SK-N-SH (cell line): ENCODE measurements at regions not wholly inside any gene's neighbourhood (a gene's known extent, or its start where the extent isn't known, plus 50 kb on each side); places are given as distances from the start of the nearest gene placed in this dataset.
A peak's percentile ranks its signal among the peaks of the same experiment; 100 is the strongest.

Experiments
- CTCF ChIA-PET: fragments of 300-600, 350-600 bp; formaldehyde crosslinking; extraction: SDS; loops from one replicate; lab custom pipeline; 2021; lab: Yijun Ruan, JAX
- POLR2A ChIA-PET: fragments of 350-600 bp; sonication (Branson Sonifier 250); formaldehyde crosslinking; extraction: SDS; loops from one replicate; lab custom pipeline; 2020; ENCODE audit warnings: antibody characterized with exemption, inconsistent platforms; lab: Yijun Ruan, JAX
- DNase-seq: peaks from one replicate; pipeline ENCODE4 v3.0.0; 2012
- H2AFZ ChIP-seq: fragments of 200-600 bp; sonication (generic); 2 replicates; pipeline ENCODE4 v1.8.1; 2016; ENCODE audit warnings: antibody characterized with exemption, mild to moderate bottlenecking, low read depth
- H3F3A ChIP-seq: fragments of 200-600 bp; sonication (generic); replicated peaks from 2 replicates; pipeline ENCODE3; 2016; ENCODE audit warnings: antibody characterized with exemption, mild to moderate bottlenecking; ENCODE audit not compliant: insufficient read depth
- H3K27ac ChIP-seq, 2 experiments: fragments of 200-500 bp in 1 of 2; fragments of 200-600 bp in 1 of 2; sonication (Bioruptor generic) in 1 of 2; sonication (generic), shearing (Covaris generic) in 1 of 2; 2 replicates each; pipeline versions ENCODE4 v1.5.1 to v1.6.1; 2014 to 2016; ENCODE audit warnings: low read depth in 2 of 2, inconsistent platforms in 1 of 2, low read length in 1 of 2, mild to moderate bottlenecking in 1 of 2, mixed read lengths in 1 of 2
- H3K27me3 ChIP-seq: fragments of 200-600 bp; sonication (generic), shearing (Covaris generic); 2 replicates; pipeline ENCODE4 v1.6.1; 2016; ENCODE audit warnings: mixed run types; ENCODE audit not compliant: insufficient read depth
- H3K36me3 ChIP-seq, 2 experiments: fragments of 200-500 bp in 1 of 2; fragments of 200-600 bp in 1 of 2; sonication (Bioruptor generic) in 1 of 2; sonication (generic) in 1 of 2; replicated peaks in 1 of 2; 2 replicates each; pipeline versions ENCODE3 to v1.5.1; 2014 to 2016; ENCODE audit warnings: low read length in 1 of 2, mild to moderate bottlenecking in 1 of 2; ENCODE audit not compliant: insufficient read depth in 2 of 2, control insufficient read depth in 1 of 2
- H3K4me1 ChIP-seq, 2 experiments: fragments of 200-500 bp in 1 of 2; fragments of 200-600 bp in 1 of 2; sonication (Bioruptor generic) in 1 of 2; sonication (generic), shearing (Covaris generic) in 1 of 2; 2 replicates each; pipeline versions ENCODE4 v1.5.1 to v1.6.1; 2014 to 2016; ENCODE audit warnings: low read depth in 1 of 2, low read length in 1 of 2, mixed run types in 1 of 2; ENCODE audit not compliant: insufficient read depth in 2 of 2, control insufficient read depth in 1 of 2
- H3K4me2 ChIP-seq: fragments of 200-600 bp; sonication (generic), shearing (Covaris generic); 2 replicates; pipeline ENCODE4 v1.6.1; 2017; ENCODE audit warnings: mixed run types
- H3K4me3 ChIP-seq, 2 experiments: fragments of 200-500 bp in 1 of 2; fragments of 200-600 bp in 1 of 2; sonication (Bioruptor generic) in 1 of 2; sonication (generic), shearing (Covaris generic) in 1 of 2; 2 replicates each; pipeline versions ENCODE4 v1.5.1 to v1.8.1; 2014 to 2016; ENCODE audit warnings: low read depth in 2 of 2, inconsistent platforms in 1 of 2, low read length in 1 of 2, mild to moderate bottlenecking in 1 of 2, mixed read lengths in 1 of 2, moderate library complexity in 1 of 2
- H3K79me2 ChIP-seq: fragments of 200-600 bp; sonication (generic); 2 replicates; pipeline ENCODE4 v1.8.1; 2017; ENCODE audit warnings: mild to moderate bottlenecking; ENCODE audit not compliant: insufficient read depth
- H3K9ac ChIP-seq: fragments of 200-600 bp; sonication (generic); 2 replicates; pipeline ENCODE4 v1.6.1; 2017; ENCODE audit warnings: mixed run types
- H3K9me2 ChIP-seq: fragments of 200-600 bp; sonication (generic); 2 replicates; pipeline ENCODE4 v1.6.1; 2017; ENCODE audit warnings: mixed run types
- H3K9me3 ChIP-seq: fragments of 200-600 bp; sonication (generic); 2 replicates; pipeline ENCODE4 v1.6.1; 2017; ENCODE audit warnings: mixed run types, mild to moderate bottlenecking, moderate library complexity
- H4K20me1 ChIP-seq: fragments of 200-600 bp; sonication (generic); 2 replicates; pipeline ENCODE4 v1.6.1; 2017; ENCODE audit warnings: mild to moderate bottlenecking, mixed run types; ENCODE audit not compliant: insufficient read depth
- ELF1 ChIP-seq: IDR thresholded peaks from 2 replicates; pipeline ENCODE4 v1.4.0; 2012
- EP300 ChIP-seq, 2 experiments: IDR thresholded peaks; 2 replicates each; pipeline versions ENCODE4 v1.4.0 to v1.6.1; 2012; ENCODE audit warnings: borderline replicate concordance in 1 of 2, low read depth in 1 of 2, low read length in 1 of 2
- FOSL2 ChIP-seq: IDR thresholded peaks from 2 replicates; pipeline ENCODE4 v1.4.0; 2012; ENCODE audit warnings: low read depth, mild to moderate bottlenecking, moderate library complexity, borderline replicate concordance
- FOXJ3 ChIP-seq: sonication (generic); formaldehyde crosslinking; IDR thresholded peaks from 2 replicates; pipeline ENCODE4 v1.5.1; 2020; ENCODE audit warnings: mild to moderate bottlenecking, missing genetic modification reagents
- GATA2 ChIP-seq: sonication (generic); formaldehyde crosslinking; IDR thresholded peaks from 2 replicates; pipeline ENCODE4 v1.5.0; 2020; ENCODE audit warnings: mild to moderate bottlenecking, missing genetic modification reagents
- NRF1 ChIP-seq: IDR thresholded peaks from 2 replicates; pipeline ENCODE4 v1.6.1; 2012; ENCODE audit warnings: low read depth, mild to moderate bottlenecking, low read length
- RAD21 ChIP-seq: IDR thresholded peaks from 2 replicates; pipeline ENCODE4 v1.6.1; 2012; ENCODE audit warnings: mild to moderate bottlenecking, low read length
- RCOR1 ChIP-seq: fragments of 150-350 bp; IDR thresholded peaks from 2 replicates; pipeline ENCODE4 v1.6.1; 2017; ENCODE audit warnings: antibody characterized with exemption, low read length
- RFX5 ChIP-seq: IDR thresholded peaks from 2 replicates; pipeline ENCODE4 v1.6.1; 2012; ENCODE audit warnings: mild to moderate bottlenecking, improper control_type of control experiment, low read length
- RXRA ChIP-seq: IDR thresholded peaks from 2 replicates; pipeline ENCODE4 v1.4.0; 2012; ENCODE audit warnings: low read depth, mild to moderate bottlenecking, borderline replicate concordance
- SIN3A ChIP-seq: IDR thresholded peaks from 2 replicates; pipeline ENCODE4 v1.6.1; 2012; ENCODE audit warnings: low read depth, mild to moderate bottlenecking, low read length, moderate library complexity, borderline replicate concordance
- SMC3 ChIP-seq: IDR thresholded peaks from 2 replicates; pipeline ENCODE4 v1.6.1; 2012; ENCODE audit warnings: low read depth, low read length, improper control_type of control experiment
- TAF1 ChIP-seq: IDR thresholded peaks from 2 replicates; pipeline ENCODE4 v1.6.1; 2012; ENCODE audit warnings: low read depth, mild to moderate bottlenecking, low read length, moderate library complexity, borderline replicate concordance
- YY1 ChIP-seq: IDR thresholded peaks from 2 replicates; pipeline ENCODE4 v1.4.0; 2012; ENCODE audit warnings: low read depth, mild to moderate bottlenecking
- ZBTB33 ChIP-seq: IDR thresholded peaks from 2 replicates; pipeline ENCODE4 v1.4.0; 2012; ENCODE audit warnings: low read depth, borderline replicate concordance
- WGBS: methylation state at CpG from one replicate; pipeline ENCODE4 v1.1.6; 2017; ENCODE audit warnings: low lambda C conversion rate; 5-methylcytosine and 5-hydroxymethylcytosine counted together
- TF ChIP-seq, protein P1 (sequence below): fragments of 200-600 bp; sonication (generic); IDR thresholded peaks from 2 replicates; pipeline ENCODE4 v1.6.1; 2017; ENCODE audit warnings: antibody characterized with exemption, mild to moderate bottlenecking, moderate library complexity
- TF ChIP-seq, protein P2 (sequence below): IDR thresholded peaks from 2 replicates; pipeline ENCODE4 v1.4.0; 2012; ENCODE audit warnings: low read depth
- TF ChIP-seq, protein P3 (sequence below): fragments of 150-350 bp; IDR thresholded peaks from 2 replicates; pipeline ENCODE4 v1.6.1; 2017; ENCODE audit warnings: antibody characterized with exemption, low read length, low read depth, borderline replicate concordance

DNA sequence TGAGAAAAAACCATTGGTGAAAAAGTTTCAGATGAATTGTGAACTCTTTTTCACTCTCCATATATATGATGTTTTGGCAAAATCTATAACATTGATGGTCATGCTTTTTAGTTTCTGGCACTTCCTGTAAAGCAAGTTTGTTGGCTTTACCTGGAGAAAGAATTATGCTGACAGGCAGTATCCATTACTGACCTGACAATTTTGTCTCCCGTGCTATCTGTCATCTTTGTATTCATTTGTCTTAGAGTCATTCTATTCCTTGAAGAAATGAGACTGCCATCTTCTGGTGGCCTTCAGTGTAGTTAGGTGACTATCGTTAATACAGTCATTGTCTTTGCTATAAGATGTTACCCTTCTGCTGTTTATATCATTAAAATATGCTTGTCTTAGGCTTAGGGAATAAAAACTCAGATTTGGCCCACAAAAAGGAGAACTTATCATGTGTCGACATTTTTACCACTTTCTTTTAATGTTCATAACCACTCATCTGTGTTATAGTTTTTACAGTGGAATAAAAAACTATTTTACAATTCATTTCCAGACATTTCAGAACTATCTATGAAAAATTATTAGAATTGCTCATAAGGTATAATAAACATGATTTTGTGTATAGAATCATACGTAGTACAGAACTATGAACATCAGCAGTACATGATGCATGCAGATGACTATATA lies 707.0 kb downstream of the EPM2A start:
- H3K9me2 ChIP-seq: no peaks in the 10 kb centered on the region
- no peak overlapping the region for H3K4me2 ChIP-seq
- H2AFZ ChIP-seq: no peak overlapping the region
- POLR2A ChIA-PET: no interaction called here
- CTCF ChIA-PET: interaction anchor here (0.7 kb wide), 1 partner anchor 448 kb away, joined by 3 read pairs; no protein-coding TSS in a partner anchor
- DNase-seq: peak; percentile 5
- H3K79me2 ChIP-seq: no peaks in the 10 kb centered on the region
- no peaks in the 10 kb centered on the region for H3K36me3 ChIP-seq
- no peaks in the 10 kb centered on the region; the same call in 1 of the 2 replicates for H3K9me3 ChIP-seq
- peaks cover 0 to 8% of the 10 kb centered on the region in 2 experiments; a peak in 2 of 4 replicates for H3K4me1 ChIP-seq
- no peak overlapping the region for H3K9ac ChIP-seq
- H3F3A ChIP-seq: no peaks in the 10 kb centered on the region
- H4K20me1 ChIP-seq: no peaks in the 10 kb centered on the region
- no peak overlapping the region for H3K27ac ChIP-seq
- 62% methylated on average over 4 of the region's 4 CpGs for WGBS
- no peak overlapping the region for H3K4me3 ChIP-seq
- TF ChIP-seq, protein P1, sequence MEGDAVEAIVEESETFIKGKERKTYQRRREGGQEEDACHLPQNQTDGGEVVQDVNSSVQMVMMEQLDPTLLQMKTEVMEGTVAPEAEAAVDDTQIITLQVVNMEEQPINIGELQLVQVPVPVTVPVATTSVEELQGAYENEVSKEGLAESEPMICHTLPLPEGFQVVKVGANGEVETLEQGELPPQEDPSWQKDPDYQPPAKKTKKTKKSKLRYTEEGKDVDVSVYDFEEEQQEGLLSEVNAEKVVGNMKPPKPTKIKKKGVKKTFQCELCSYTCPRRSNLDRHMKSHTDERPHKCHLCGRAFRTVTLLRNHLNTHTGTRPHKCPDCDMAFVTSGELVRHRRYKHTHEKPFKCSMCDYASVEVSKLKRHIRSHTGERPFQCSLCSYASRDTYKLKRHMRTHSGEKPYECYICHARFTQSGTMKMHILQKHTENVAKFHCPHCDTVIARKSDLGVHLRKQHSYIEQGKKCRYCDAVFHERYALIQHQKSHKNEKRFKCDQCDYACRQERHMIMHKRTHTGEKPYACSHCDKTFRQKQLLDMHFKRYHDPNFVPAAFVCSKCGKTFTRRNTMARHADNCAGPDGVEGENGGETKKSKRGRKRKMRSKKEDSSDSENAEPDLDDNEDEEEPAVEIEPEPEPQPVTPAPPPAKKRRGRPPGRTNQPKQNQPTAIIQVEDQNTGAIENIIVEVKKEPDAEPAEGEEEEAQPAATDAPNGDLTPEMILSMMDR: peak; percentile 62
- no peak for TF ChIP-seq FOSL2
- peak; percentile 40 for TF ChIP-seq SMC3
- peak; percentile 64 for TF ChIP-seq RAD21
- no peaks in the 10 kb centered on the region for H3K27me3 ChIP-seq

- Histone ChIP-seq H3K9ac (no peak overlapping the region), H3K27ac (no peak overlapping the region), H3K9me3 (no peaks in the 10 kb centered on the region), H4K20me1 (no peaks in the 10 kb centered on the region), H2AFZ (no peak overlapping the region), H3K4me2 (no peak overlapping the region), H3K4me3 (no peak overlapping the region), H3K4me1 (peaks cover 2 to 8% of the 10 kb centered on the region in 2 experiments; a peak in 3 of 4 replicates), H3K27me3 (no peaks in the 10 kb centered on the region), H3K9me2 (no peaks in the 10 kb centered on the region), H3K36me3 (no peaks in the 10 kb centered on the region), H3F3A (no peaks in the 10 kb centered on the region), H3K79me2 (no peaks in the 10 kb centered on the region)
- DNase-seq: no peak
- ChIA-PET CTCF (interaction anchor here (0.6 to 0.8 kb wide), 2 partner anchors 702 to 898 kb away, joined by 3 read pairs; no protein-coding TSS in a partner anchor), POLR2A (no interaction called here)
- WGBS: 54% methylated on average over 2 of the region's 2 CpGs
- TF ChIP-seq SMC3 (no peak), YY1 (no peak), FOXJ3 (CRISPR knock-in tag) (no peak), EP300 (IDR thresholded peaks at IDR 0.05; ENCODE audit: borderline replicate concordance in 1 of 2, low read depth in 1 of 2, low read length in 1 of 2) (no peak), RAD21 (no peak), SIN3A (no peak), NRF1 (no peak), RXRA (no peak), ZBTB33 (no peak), ELF1 (no peak), GATA2 (CRISPR knock-in tag) (no peak), FOSL2 (no peak), RCOR1 (no peak), TAF1 (no peak), RFX5 (no peak)
- TF ChIP-seq, protein P2, sequence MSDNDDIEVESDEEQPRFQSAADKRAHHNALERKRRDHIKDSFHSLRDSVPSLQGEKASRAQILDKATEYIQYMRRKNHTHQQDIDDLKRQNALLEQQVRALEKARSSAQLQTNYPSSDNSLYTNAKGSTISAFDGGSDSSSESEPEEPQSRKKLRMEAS: no peak
- TF ChIP-seq, protein P1: no peak
- TF ChIP-seq, protein P3, sequence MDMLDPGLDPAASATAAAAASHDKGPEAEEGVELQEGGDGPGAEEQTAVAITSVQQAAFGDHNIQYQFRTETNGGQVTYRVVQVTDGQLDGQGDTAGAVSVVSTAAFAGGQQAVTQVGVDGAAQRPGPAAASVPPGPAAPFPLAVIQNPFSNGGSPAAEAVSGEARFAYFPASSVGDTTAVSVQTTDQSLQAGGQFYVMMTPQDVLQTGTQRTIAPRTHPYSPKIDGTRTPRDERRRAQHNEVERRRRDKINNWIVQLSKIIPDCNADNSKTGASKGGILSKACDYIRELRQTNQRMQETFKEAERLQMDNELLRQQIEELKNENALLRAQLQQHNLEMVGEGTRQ: no peak
Measured at GRCh38 chr6:145031001-145031400, 704.3 kb downstream of the EPM2A start.
